HUDEP-2 (cell line): ENCODE measurements at regions not wholly inside any gene's neighbourhood (a gene's known extent, or its start where the extent isn't known, plus 50 kb on each side); places are given as distances from the start of the nearest gene placed in this dataset.
"Not testable (repeated sequence)": the region's sequence is repeated elsewhere in the genome, so short reads cannot be mapped to it uniquely, and the experiment has no call there.

Experiments
- DNase-seq, 76 experiments: peaks; one replicate each; lab custom pipeline; 2025; ENCODE audit not compliant: unreplicated experiment in 76 of 76; lab: John Stamatoyannopoulos, UW

GRCh38 chr3:110504401-110504800 is 567.2 kb upstream of the NECTIN3 start:
- peak in 9 of 76 experiments; percentile 2 to 62 (median 18) for DNase-seq

DNA sequence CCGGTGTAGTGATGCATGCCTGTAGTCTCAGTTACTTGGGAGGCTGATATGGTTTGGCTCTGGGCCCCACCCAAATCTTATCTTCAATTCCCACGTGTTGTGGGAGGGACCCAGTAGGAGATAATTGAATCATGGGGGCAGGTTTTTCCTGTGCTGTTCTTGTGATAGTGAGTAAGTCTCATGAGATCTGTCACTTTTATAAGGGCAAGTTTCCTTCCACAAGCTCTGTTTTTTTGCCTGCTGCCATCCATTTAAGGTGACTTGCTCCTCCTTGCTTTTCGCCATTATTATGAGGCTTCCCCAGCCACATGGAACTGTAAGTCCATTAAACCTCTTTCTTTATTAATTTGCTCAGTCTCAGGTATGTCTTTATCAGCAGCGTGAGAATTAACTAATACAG is 566.7 kb upstream of the NECTIN3 start:
- peak in 73 of 76 experiments; percentile 13 to 93 (median 75) for DNase-seq

GRCh38 chr3:110506890-110507289 is 564.7 kb upstream of the NECTIN3 start:
- no peak for DNase-seq

- not testable (repeated sequence) for DNase-seq
Observed at GRCh38 chr3:110507570-110507969, 564.0 kb upstream of the NECTIN3 start.

DNA sequence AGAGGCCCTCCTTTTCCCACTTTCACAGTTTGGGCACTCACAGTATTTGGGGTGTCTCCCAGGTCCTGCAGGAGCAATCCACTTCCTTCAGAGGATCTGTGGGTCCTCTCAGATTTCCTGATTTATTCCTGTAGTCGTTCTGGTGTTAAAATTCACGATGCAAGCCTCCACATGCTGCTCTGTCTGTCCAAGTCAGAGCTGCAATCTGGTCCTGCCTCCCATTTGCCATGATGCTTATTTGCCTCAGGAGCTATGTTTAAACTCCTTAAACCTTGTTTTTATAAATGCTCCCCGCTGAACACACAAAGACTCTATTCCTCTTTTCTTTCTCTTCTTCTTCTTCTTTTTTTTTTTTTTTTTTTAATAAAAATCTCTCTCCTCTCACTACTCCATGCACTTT is 558.7 kb upstream of the NECTIN3 start:
- DNase-seq = no peak

- DNase-seq = no peak
Observed at GRCh38 chr3:110518031-110518430, 553.6 kb upstream of the NECTIN3 start.

DNA sequence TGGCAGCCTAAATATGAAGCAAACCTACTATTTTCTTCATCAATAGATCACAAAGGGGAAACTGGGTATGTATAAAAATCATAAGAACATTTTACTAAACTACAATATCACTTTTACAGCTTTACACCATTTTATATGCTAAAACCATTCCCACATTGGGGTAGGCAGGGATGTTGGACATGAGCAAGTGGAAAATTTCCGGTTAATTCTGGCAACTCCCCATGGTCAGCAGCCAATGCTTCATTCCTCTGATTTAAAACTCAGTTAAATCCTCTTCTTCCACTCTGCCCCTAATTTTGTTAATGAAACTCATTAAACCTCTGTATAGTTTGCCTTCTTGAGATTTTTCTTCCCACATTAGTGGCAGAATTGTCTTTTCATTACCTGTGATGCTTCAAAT is 552.5 kb upstream of the NECTIN3 start:
- no peak for DNase-seq

DNA sequence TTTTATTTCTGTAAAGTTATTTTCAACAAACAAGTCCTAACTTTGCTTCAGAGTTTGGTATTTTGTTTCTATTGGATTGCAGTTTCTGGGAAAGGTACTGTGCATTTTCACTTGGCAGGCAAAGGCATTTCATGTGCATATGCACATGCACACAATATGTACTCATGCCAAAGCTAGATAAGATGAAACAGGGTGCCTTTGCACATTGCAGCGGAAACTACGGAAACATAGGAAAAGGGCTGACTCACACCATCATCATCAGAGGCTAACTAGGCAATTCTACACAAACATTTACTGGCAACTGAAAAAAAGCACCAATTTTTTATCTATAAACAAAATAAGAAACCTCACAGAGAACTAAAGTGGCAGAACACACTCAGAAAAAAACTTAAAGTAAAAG is 550.6 kb upstream of the NECTIN3 start:
- DNase-seq = peak in 36 of 76 experiments; percentile 3 to 83 (median 44)

DNA sequence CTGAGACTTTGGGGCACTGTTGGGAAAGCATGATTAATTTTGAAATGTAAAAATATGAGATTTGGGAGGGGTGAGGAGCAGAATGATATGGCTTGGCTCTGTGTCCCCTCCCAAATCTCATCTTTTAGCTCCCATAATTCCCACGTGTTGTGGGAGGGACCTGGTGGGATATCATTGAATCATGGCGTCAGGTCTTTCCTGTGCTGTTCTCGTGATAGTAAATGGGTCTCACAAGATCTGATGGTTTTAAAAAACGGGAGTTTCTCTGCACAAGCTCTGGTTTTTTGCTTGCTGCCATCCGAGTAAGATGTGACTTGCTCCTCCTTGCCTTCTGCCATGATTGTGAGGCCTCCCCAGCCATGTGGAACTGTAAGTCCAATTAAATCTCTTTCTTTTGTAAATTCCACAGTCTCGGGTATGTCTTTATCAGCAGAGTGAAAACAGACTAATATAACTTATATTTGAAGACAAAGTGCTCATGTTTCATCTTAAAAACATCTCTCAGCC is 546.0 kb upstream of the NECTIN3 start:
- DNase-seq = not testable (repeated sequence)

- DNase-seq = peak in 1 of 76 experiments; percentile 7
Observed at GRCh38 chr3:110526777-110527727, 544.6 kb upstream of the NECTIN3 start.

GRCh38 chr3:110528305-110529121 is 543.1 kb upstream of the NECTIN3 start:
- peak in 1 of 76 experiments; percentile 3 for DNase-seq

DNA sequence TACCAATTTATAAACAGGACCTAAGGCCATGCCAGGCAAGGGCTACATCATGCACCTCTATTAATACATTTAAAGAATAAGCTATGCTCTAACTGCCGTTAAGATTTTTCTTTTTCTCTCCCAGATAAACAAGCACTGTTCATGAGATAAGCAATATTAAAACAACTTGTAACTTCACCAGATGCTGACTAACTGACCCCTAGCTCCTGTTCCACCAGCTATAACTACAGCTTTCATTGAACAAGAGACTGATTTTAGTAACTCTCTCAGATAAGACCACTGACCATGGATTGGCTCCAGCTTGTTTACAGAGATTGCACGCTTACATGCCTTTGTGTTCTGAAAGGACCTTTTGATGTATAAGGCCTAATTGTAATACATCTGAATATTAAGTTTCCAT is 540.7 kb upstream of the NECTIN3 start:
- no peak for DNase-seq

DNA sequence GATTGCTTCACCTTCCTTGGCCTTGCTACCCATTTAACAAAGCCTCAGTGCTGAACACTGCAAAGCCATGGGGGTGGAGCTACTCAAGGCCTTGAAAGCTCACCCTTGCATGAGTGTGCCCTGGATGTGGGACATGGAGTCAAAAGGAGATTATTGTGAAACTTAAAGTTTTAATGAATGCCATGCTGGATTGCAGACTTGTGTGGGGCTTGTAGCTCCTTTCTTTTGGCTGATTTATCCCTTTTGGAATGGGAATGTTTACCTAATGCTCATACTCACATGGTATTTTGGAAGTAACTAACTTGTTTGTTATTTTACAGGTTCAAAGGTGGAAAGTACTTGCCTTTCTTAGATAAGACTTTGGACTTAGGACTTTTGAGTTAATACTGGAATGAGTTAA is 538.5 kb upstream of the NECTIN3 start:
- DNase-seq = no peak

GRCh38 chr3:110542552-110543150 is 529.0 kb upstream of the NECTIN3 start:
- no peak for DNase-seq

GRCh38 chr3:110544730-110545129 is 526.9 kb upstream of the NECTIN3 start:
- DNase-seq = no peak

DNA sequence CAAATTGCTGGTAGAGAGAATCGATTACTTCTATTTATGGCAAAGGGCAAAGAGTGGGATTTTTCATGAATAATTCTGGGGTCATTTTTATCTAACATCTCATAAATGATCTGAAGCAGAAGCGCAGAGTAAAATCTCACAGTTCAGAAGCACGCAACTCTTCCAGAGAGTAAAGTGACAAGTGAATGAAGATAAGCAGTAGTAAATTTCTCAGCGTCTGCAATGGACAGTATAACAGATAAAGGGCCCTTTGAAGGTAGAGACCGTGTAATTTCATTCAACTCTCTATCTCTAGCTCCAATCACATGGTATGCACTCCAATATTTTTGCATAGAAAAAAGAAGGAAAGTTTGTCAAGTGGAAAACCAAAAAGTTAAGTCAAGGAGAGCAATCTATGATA is 521.1 kb upstream of the NECTIN3 start:
- peak in 13 of 76 experiments; percentile 1 to 43 (median 13) for DNase-seq

GRCh38 chr3:110562621-110563020 is 509.0 kb upstream of the NECTIN3 start:
- DNase-seq = no peak

DNA sequence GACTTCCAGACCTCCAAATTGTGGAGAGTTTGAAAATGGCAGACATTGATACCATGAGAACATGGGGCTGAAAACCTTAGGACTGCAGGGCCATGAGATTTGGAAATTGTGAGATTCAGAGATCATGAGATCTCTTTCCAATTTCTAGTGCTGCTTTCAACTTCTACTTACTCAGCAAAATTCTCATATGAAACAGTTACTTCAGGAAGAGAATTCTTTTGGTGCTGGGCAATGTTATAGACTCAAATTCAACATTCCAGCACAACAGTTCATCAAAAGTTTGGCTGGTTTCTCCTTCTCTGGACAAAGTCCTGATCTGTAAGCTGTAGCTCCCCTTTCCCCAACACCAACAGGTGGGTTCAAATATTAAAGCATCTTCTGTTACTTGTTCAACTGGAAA is 506.9 kb upstream of the NECTIN3 start:
- DNase-seq = no peak

GRCh38 chr3:110567029-110567428 is 504.6 kb upstream of the NECTIN3 start:
- DNase-seq = no peak

- no peak for DNase-seq
Observed at GRCh38 chr3:110568246-110568645, 503.4 kb upstream of the NECTIN3 start.

- DNase-seq = no peak
Observed at GRCh38 chr3:110569073-110569472, 502.5 kb upstream of the NECTIN3 start.
